NCI-H1048 (cell line): ENCODE measurements at regions not wholly inside any gene's neighbourhood (a gene's known extent, or its start where the extent isn't known, plus 50 kb on each side); places are given as distances from the start of the nearest gene placed in this dataset.
A peak's percentile ranks its signal among the peaks of the same experiment; 100 is the strongest.

Experiments
- DNase-seq: peaks from one replicate; lab custom pipeline; 2025; lab: John Stamatoyannopoulos, UW

GRCh38 chr13:104320446-104320845 lies 1254.2 kb upstream of the SLC10A2 start:
- no peak for DNase-seq

DNA sequence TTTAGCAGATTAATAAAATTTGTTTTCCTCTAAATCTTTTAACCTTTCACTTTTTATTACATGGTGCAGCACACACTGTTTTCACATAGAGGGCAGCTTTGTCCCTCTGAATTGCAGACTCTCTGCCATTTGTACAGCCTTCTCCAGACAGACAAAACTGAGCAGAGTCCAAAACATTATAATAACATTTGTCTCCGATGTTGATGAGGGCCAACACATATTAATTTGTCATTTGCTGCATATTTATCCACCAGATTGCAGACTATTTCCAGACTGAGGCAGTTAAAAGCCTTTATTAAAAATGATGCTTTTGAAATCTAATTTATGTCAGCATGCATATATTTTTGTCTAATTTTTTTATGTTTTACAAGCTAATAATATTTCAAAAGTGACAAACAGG lies 1251.9 kb upstream of the SLC10A2 start:
- DNase-seq, result peak; percentile 9

GRCh38 chr13:104315606-104316005 lies 1249.4 kb upstream of the SLC10A2 start:
- DNase-seq, result no peak

GRCh38 chr13:104314926-104315535 lies 1248.8 kb upstream of the SLC10A2 start:
- DNase-seq, result no peak

DNA sequence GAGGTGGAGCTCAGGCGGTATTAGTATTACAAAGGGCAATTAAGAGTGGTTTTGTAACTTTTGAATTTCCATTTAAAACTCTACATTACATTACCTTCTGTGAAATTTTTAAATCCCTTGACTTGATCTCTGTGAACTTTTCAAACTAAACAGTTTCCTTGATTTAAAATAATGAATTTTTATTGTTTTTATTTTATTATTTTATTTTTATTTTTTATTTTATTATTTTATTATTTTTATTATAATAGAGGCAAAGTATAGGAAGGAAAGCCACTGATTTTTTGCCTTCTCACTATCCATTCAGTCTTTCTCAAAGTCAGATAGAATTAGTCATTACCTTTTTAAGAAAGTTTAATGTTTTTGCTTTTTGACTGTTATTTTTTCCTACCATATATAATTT lies 1248.1 kb upstream of the SLC10A2 start:
- DNase-seq, result no peak

- no peak for DNase-seq
These were observed 1244.6 kb upstream of the SLC10A2 start for GRCh38 chr13:104310861-104311260.

- no peak for DNase-seq
These were observed 1243.2 kb upstream of the SLC10A2 start for GRCh38 chr13:104309431-104309830.

- DNase-seq, result no peak
These were observed 1235.2 kb upstream of the SLC10A2 start for GRCh38 chr13:104301171-104301975.

- DNase-seq, result no peak
These were observed 1230.9 kb upstream of the SLC10A2 start for GRCh38 chr13:104297075-104297474.

- DNase-seq, result no peak
These were observed 1230.1 kb upstream of the SLC10A2 start for GRCh38 chr13:104296286-104296685.

DNA sequence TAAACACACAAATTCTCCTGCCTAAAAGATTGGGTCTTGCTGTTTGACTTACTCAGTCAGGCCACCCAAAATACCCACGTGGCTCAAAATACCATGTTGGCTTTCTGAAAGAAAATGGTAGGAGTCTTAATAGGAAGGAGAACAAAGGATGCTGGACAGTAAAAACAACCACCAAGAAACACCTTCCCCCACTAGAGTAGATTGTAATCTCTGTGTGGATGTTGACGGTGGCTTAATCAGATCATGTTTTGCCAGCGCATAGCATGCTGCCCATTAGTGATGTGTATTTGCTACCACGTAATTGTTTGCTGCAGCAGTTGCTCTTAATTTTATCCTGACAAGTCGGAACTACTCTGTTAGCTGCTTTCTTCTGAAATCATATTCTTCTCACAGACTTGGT lies 1229.3 kb upstream of the SLC10A2 start:
- DNase-seq, result no peak

DNA sequence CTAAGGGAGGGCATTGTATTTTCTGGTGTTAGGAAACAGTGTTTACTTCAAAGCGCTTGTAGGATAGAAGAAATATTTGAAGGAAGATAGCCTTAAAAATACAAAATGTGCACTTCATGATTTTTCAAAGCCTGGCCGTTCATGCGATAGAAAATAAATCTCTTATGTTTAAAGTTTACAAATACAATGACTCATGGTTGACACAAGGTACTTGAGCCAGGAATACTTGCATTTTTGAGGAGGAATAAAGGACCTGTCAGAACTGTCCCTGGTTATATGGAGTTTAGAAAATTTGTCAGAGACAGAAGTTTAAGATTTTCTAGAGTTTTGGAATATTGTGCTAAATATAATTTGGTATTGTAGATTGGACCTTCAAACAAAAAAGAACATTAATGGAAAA lies 1223.2 kb upstream of the SLC10A2 start:
- no peak for DNase-seq

DNA sequence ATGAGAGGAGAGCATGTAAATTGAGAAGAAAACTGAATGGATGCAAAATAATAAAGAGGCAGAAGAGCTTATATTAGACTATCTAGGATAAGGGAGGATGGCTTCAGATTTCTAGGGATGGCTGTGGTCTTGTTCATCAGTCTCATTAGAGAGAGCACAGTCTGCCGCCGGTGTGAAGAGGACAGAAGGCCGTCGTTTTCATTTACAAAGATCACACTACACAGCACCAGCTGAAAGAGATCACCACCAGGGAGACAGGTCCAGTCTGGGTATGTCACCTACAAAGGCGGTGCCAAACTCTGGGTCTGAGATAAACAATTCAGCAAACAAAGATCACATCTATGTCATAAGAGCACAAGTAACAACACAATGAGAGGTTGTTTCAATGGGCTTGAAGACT lies 1222.3 kb upstream of the SLC10A2 start:
- no peak for DNase-seq

DNA sequence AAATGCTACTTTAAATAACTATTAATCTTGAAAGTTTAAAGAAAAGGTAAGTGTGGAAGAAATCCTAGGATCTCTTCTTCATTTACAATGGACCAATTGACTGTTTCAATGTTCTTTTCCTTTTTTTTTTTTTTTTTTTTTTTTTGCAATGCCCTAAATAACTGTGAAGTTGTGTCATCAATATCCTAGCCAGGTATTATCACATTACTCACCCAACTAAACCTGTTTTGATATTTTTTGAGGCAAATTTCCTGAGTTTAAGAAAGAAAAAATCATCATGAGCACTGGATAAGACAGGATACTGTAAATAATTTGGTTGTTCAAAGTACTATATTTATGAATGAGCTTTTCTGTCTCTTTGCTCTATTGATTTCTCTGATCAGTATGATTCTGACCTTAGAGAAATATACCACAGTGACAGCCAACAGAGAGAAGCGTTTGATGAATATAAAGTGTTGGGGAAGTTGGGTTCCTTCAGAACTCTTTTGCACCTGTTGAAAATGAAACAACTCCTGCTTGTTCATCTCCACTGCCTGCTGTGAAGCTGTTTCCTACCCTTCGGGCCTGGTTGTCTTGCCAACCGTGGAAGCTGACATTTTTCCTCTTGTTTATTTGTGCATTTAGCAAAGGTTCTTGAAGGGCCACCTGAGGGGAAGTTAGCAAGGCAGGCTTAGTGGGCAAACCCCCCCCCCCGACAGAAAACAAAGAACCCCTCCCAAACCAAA lies 1220.5 kb upstream of the SLC10A2 start:
- no peak for DNase-seq

GRCh38 chr13:104281910-104282309 lies 1215.7 kb upstream of the SLC10A2 start:
- DNase-seq, result no peak

DNA sequence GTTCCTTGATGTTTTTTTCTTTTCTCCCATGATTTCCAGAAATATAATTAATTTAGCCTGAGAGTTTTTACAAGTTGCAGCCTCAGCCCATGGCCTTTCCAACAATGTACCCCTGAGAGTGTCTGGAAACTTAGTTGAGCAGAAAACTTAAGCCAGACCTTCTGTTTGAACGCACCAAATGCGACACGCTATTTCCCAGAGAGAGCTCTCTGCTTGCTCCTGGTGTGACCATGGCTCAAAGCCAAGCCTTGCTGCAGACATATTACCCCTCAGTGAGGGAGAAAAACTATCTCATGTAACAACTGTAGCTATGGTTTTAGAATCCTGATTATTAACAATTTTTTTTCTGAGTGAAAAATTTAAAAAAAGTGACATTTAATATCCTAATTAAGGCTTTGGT lies 1204.5 kb upstream of the SLC10A2 start:
- no peak for DNase-seq

- DNase-seq, result no peak
These were observed 1201.1 kb upstream of the SLC10A2 start for GRCh38 chr13:104267206-104267811.

- no peak for DNase-seq
These were observed 1190.5 kb upstream of the SLC10A2 start for GRCh38 chr13:104256701-104257100.

- no peak for DNase-seq
These were observed 1187.0 kb upstream of the SLC10A2 start for GRCh38 chr13:104253063-104253680.

DNA sequence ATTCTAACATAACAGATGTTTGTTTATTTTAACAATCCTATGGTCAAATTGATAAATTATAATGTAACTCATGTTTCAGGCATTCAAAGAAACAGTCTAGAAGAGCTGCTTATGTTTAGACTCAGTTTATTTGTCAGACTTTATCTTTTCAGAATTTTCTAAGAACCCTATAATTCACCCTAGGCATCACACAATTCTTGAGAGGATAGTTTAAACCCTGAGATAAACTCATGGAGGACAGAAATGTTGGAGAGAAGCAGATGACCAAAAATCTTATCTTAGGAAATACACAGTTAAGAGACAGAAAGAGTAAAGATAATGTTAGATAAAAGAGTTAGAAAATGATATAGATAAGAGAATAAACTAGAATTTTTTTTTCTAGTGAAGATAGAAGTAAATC lies 1185.7 kb upstream of the SLC10A2 start:
- no peak for DNase-seq

DNA sequence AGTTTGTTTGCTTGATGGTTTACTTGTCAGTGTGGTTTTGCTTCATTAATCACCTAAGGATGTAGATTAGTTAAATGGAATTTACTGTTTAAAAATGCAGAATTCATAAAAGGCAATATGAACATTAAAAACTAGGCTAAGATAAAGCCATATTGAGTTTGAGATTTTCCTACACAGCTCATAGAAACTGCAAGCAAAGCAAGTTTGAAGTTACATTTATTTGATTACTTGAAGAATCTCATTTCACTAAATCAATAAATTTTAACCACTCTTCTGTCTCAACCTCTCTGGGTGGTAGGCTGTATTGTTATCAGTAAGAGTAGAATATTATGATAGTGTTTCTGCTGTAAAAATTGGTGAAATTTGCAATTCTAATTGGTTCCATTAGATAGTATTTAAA lies 1180.7 kb upstream of the SLC10A2 start:
- no peak for DNase-seq

- no peak for DNase-seq
These were observed 1140.3 kb upstream of the SLC10A2 start for GRCh38 chr13:104206450-104207044.
